HG03460 (cell line): ENCODE measurements at regions not wholly inside any gene's neighbourhood (a gene's known extent, or its start where the extent isn't known, plus 50 kb on each side); places are given as distances from the start of the nearest gene placed in this dataset.
"Not testable (repeated sequence)": the region's sequence is repeated elsewhere in the genome, so short reads cannot be mapped to it uniquely, and the experiment has no call there.

Experiments used
- ATAC-seq: cut with Tn5 transposase; IDR thresholded peaks from one replicate; pipeline ENCODE4 v1.9.1; 2021; ENCODE audit not compliant: unreplicated experiment

DNA sequence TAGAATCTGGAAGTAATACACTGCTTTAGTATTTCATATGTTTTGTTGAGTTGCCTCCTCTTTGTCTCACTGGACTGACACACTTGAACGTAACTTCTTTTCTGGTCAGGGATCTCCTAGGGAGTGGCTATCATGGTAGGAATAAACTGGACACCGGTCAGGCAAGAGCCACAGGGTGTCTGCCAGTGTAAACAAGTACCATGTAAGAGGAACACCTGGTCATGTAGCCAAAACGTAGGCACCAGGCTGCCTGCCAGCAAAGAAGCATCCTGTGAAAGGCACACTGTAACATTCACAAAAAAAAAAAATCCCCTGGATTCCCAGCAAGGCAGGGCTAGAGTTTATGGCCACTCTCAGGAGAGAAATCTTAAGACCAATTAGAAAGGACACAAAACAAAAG is 372.8 kb upstream of the RND3 start:
- ATAC-seq: no peak

- ATAC-seq: no peak
These were observed 372.4 kb upstream of the RND3 start for GRCh38 chr2:150859877-150860276.

DNA sequence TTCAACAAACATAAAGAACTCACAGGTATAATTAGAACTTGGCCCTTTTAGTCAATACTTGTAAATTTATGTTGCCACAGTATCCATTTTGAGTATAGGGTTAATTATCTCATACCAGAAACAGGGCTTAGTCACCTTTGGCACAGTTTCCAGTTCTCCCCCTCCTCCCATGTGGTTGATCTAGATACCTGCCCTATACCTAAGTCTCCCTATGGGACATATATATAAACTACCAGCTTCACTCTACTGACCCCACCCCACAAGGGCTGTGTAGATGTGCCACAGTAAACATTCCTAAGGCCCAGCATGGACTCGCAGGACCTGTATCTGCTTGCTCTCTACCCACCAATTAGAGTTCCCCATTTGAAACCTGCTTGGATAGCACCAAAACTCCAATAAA is 371.7 kb upstream of the RND3 start:
- ATAC-seq: no peak

DNA sequence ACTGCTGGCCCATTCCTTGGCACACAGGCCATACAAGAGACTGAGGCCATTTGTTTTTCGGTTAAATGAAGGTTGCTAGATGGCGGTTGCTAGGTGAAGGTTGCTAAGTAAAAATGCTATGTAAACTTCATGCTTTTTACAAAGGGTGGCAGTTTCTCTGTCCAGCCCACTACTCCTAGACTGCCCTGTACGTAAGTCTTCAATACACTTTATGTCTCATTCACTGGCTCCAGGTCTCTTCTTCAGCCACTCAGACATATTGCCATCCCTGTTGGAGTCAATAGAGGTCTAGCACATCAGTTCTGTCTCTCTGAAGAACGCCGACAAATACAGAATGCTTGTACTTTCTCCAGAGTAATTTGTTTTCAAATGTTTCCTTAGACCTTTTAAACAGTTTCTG is 370.9 kb upstream of the RND3 start:
- ATAC-seq: no peak

GRCh38 chr2:150856596-150857281 is 369.3 kb upstream of the RND3 start:
- ATAC-seq: no peak

- ATAC-seq: no peak
These were observed 365.8 kb upstream of the RND3 start for GRCh38 chr2:150853263-150853662.

DNA sequence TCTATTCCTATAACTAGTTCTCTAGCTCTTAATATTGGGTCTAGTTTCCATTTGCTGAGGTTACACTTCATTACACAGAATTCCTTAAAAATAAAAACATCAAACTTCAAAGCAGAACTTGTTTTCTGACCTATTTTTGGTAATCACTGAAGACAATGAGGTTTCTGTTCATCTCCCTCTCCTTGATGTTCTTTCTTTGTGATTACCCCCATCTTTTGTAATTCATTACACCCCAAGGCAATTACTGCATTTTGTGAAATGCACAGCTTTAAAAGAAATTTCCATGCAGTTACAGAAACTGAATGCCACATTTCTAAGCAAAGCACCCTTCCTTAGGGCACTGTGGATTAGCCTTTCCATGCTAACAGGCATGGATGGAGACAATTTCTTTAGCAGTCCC is 363.2 kb upstream of the RND3 start:
- no peak for ATAC-seq

- no peak for ATAC-seq
These were observed 360.1 kb upstream of the RND3 start for GRCh38 chr2:150847578-150847977.

- ATAC-seq: no peak
These were observed 359.2 kb upstream of the RND3 start for GRCh38 chr2:150846691-150847090.

- ATAC-seq: no peak
These were observed 345.2 kb upstream of the RND3 start for GRCh38 chr2:150832686-150833085.

DNA sequence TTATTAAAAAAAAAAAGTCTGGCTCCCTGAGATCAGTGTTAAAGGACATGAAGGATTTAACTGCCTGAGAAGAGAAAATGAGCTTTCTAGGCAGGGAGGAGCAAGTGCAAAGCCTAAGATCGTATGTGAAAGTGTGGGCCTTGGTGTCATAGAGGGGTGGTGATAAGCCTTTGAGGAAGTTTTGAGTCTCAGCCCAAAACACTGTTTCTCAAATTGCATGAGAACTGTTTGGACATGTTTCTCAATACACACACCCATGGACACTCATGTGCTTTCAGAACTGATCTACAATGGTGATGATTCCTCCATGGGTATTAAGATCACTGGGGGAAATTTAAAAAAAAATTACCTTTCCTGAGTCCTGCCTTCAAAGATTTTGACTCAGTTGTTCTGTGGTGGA is 336.7 kb upstream of the RND3 start:
- ATAC-seq: no peak

DNA sequence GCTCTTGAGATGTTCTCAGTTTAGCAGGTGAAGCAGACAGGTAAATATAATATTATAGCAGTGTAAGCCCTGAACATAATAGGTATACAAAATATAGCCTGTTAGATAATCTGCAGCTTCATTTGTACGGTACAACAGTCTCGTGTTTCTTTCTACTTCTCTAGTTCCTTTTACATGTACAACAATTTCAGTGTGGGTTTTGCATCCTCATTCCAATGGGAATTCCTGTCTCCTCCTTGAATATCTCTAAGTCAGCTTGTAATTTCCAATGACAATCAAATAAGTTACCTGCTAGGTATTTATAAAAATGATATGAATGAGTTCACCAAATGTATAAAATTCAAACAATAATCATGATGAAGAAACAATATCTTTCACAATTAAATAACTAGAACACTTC is 330.0 kb upstream of the RND3 start:
- no peak for ATAC-seq

- ATAC-seq: no peak
These were observed 325.3 kb upstream of the RND3 start for GRCh38 chr2:150812664-150813367.

DNA sequence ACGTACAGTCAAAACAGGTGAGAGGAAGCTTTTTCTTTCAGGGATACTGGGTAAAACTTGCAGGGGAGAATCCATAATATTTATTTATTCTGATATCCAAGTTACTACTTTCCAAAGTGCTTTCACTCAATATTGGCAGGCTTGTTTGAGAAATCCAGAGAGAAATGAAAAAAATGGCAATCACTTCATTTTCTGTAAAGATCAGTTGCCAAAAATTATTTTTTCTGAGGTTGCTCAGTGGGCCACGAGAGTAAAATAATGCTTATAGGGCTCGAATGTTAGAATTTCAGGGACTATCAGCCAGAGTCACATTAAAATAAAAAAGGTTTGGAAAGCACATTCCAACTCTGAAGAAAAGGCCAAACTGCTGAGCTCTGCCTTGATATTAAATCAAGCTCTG is 324.6 kb upstream of the RND3 start:
- no peak for ATAC-seq

DNA sequence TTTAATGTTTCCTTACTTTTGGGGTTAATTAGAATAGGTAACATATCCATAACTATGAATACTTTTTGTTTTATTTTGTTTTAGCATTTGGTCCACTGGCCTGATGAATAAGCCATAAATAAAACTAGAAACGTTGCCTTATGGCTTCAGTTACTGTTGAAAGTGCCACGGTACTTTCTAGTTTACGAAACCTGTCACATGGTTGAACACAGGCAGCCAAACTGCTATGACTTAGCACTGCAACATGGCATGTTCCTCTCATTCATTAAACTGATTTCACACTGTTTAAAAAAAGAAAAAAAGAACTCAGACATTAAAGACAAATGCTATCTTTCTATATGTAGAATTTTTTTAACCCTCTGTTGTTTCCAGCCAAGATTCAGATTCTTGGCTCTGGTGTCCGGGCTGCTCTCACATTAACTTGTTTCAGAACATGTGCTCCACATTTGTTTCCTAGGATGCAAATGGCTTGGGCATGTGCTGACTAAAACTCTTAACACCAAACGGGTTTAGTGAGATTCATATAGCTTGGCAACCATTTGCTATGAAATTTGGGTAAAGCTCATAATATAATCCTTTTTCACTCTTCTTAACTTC is 323.9 kb upstream of the RND3 start:
- peak; percentile 57 for ATAC-seq

DNA sequence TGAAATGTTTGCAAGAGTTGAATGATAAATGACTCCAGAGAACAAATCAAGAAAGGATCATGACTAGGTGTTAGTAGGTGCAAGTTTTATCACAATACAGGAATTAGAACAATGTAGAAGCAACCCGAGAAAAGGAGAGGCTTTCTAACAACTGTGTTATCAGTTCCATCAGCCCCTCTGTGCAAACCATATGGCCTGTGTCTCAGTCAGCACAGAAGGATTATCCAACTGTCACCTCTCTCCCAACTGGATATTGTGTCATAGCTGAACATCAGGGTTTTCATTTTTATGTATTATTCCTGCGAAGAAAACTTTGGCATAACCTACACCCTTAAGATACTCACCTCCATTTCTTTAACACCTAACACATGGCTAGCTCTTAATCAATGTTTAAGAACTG is 321.6 kb upstream of the RND3 start:
- no peak for ATAC-seq

DNA sequence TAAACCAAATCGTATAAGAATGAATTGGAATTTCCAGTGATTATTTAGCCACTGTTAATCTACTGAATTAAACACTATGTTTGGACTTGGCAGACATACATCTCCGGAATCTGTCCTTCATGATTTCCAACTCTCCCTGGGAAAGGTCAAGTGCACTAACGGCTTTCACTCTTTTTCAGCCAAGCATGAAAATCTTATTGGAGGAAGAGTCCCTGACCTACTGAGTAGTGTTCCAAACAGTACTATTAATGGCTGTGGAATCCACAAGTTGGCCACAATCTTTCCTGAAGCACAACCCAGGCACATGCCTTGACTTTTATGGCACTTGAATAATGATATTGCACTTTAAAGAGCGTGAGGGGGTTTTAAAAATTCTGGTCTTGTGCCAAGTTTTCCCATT is 318.9 kb upstream of the RND3 start:
- ATAC-seq: no peak

- no peak for ATAC-seq
These were observed 316.4 kb upstream of the RND3 start for GRCh38 chr2:150803689-150804398.

GRCh38 chr2:150802635-150803034 is 315.2 kb upstream of the RND3 start:
- ATAC-seq: no peak

DNA sequence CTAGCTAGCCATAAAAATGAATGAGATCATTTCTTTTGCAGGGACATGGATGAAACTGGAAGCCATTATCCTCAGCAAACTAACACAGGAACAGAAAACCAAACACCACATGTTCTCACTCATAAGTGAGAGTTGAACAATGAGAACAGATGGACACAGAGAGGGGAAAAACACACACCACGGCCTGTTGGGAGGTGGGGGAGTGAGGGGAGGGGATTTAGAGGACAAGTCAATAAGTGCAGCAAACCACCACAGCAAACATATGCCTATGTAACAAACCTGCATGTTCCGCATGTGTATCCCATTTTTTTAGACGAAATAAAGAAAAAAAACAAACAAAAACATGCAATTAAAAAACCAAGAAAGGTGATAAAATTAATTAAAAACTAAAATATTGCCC is 308.8 kb upstream of the RND3 start:
- not testable (repeated sequence) for ATAC-seq

DNA sequence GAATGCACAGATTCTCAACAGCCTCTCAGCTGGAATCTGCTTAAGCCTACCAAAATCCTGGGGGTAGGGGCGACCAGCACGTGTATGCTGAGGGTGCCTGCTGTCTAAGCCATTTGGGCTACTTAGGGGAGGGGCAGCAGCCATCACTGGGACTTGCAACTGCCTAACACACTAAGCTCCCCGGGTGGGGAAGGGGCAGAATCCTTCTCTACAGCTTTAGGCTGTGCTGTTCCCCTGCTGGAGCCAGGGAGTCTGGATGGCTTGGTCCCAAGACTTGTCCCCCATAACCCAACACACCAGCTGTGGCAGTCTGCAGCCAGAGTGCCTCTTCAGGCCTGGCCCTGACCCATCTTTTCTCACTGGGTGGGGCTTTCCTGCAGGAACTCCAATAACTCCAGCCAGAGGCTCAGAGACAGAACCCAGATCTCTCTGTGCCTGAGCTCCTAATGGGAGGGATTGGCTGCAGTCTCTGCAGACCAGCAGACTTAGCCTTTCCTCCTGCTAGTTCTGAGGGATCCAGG is 305.4 kb upstream of the RND3 start:
- no peak for ATAC-seq

DNA sequence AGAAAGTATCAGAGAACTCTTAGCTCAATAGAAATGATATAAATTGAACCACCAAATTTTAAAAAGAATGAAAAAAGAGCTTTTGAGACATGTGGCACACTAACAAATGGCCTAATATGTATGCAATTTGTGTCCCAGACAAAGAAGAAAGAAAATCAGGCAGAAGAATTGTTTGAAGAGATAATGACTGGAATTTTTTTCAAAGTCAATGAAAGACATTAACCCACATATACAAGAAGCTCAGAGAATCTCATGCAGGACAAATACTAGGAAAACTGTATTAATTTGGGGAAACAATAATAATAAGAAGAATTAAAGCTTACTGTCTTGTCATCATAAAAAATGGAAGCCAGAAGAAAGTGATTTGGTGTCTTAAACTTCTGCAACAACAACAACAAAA is 304.1 kb upstream of the RND3 start:
- ATAC-seq: no peak
